ENCODE measurements at regions not wholly inside any gene's neighbourhood (a gene's known extent, or its start where the extent isn't known, plus 50 kb on each side); places are given as distances from the start of the nearest gene placed in this dataset.

DNA sequence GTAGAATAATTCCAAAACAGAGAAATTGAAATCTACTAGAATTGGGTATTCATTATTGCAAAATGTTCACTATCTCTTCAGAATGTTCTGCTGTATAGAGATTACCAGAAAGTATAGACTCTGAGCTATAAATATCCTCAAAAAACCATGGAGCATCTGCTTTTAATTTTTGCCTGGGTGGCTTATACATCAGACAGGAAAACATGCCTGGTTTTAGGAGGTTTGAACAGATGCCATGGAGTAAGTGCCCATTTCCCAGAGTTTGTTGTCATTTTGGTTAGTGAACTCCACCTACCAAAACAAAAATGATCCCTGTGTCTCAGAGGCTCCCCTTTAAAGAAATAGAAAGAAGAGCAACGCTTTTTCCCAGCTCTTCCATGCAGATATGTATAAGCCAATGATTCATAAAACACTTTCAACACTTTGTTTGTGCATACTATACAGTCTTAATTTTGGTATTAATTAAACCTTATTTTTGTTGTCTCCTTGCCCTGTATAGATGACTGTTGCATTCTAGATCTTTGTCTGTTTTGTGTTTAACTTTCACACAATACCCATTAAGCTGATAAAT, 68.7 kb downstream of the MEPE start:
- TF ChIP-seq EZH2phosphoT487 (IDR thresholded peaks at IDR 0.05; ENCODE audit: borderline replicate concordance) (no peak), ZNF274 (IDR thresholded peaks at IDR 0.05; ENCODE audit: low read depth, low read length) (no peak), SP1 (IDR thresholded peaks at IDR 0.05; ENCODE audit: low read depth) (no peak), POLR2A (IDR thresholded peaks at IDR 0.05; ENCODE audit: borderline replicate concordance, extremely low read depth, insufficient read depth, insufficient read length) (no peak), POLR2AphosphoS5 (IDR thresholded peaks at IDR 0.05; ENCODE audit: low read depth, low read length) (no peak)
- TF ChIP-seq, protein P1, sequence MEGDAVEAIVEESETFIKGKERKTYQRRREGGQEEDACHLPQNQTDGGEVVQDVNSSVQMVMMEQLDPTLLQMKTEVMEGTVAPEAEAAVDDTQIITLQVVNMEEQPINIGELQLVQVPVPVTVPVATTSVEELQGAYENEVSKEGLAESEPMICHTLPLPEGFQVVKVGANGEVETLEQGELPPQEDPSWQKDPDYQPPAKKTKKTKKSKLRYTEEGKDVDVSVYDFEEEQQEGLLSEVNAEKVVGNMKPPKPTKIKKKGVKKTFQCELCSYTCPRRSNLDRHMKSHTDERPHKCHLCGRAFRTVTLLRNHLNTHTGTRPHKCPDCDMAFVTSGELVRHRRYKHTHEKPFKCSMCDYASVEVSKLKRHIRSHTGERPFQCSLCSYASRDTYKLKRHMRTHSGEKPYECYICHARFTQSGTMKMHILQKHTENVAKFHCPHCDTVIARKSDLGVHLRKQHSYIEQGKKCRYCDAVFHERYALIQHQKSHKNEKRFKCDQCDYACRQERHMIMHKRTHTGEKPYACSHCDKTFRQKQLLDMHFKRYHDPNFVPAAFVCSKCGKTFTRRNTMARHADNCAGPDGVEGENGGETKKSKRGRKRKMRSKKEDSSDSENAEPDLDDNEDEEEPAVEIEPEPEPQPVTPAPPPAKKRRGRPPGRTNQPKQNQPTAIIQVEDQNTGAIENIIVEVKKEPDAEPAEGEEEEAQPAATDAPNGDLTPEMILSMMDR (IDR thresholded peaks at IDR 0.05 in 2 of 3, conservative IDR thresholded peaks at IDR 0.05 in 1 of 3; ENCODE audit: borderline replicate concordance in 1 of 3, insufficient read depth in 1 of 3, low read depth in 2 of 3, low read length in 2 of 3): no peak
